Smooth muscle cell (in vitro differentiated cells): ENCODE measurements at regions not wholly inside any gene's neighbourhood (a gene's known extent, or its start where the extent isn't known, plus 50 kb on each side); places are given as distances from the start of the nearest gene placed in this dataset.

ENCODE experiments used
- DNase-seq: peaks from one replicate; lab custom pipeline; 2025; ENCODE audit not compliant: unreplicated experiment; lab: John Stamatoyannopoulos, UW
- H2AFZ ChIP-seq: fragments of 200-600 bp; sonication (generic); 2 replicates; pipeline ENCODE4 v1.6.0; 2016; ENCODE audit warnings: antibody characterized with exemption, low read depth, mild to moderate bottlenecking
- H3F3A ChIP-seq: fragments of 200-600 bp; sonication (generic); 2 replicates; pipeline ENCODE4 v1.6.0; 2017; ENCODE audit warnings: antibody characterized with exemption, low read depth
- H3K27ac ChIP-seq: fragments of 200-600 bp; sonication (generic); 2 replicates; pipeline ENCODE4 v1.5.1; 2016; ENCODE audit warnings: low read depth, mild to moderate bottlenecking
- H3K27me3 ChIP-seq: fragments of 200-600 bp; sonication (generic); 2 replicates; pipeline ENCODE4 v1.6.1; 2016; ENCODE audit warnings: low read depth, mild to moderate bottlenecking
- H3K36me3 ChIP-seq: fragments of 200-600 bp; sonication (generic); 2 replicates; pipeline ENCODE4 v1.5.1; 2016; ENCODE audit warnings: low read depth
- H3K4me1 ChIP-seq: fragments of 200-600 bp; sonication (generic); 2 replicates; pipeline ENCODE4 v1.5.1; 2016; ENCODE audit warnings: low read depth
- H3K4me2 ChIP-seq: fragments of 200-600 bp; sonication (generic); 2 replicates; pipeline ENCODE4 v1.6.0; 2016; ENCODE audit warnings: mild to moderate bottlenecking
- H3K4me3 ChIP-seq: fragments of 200-600 bp; sonication (generic); 2 replicates; pipeline ENCODE4 v1.5.1; 2016; ENCODE audit warnings: mild to moderate bottlenecking
- H3K79me2 ChIP-seq: fragments of 200-600 bp; sonication (generic); 2 replicates; pipeline ENCODE4 v1.6.0; 2016; ENCODE audit warnings: low read depth, mild to moderate bottlenecking
- H3K9ac ChIP-seq: fragments of 200-600 bp; sonication (generic); 2 replicates; pipeline ENCODE4 v1.6.0; 2016; ENCODE audit warnings: low read depth
- H3K9me3 ChIP-seq: fragments of 200-600 bp; sonication (generic); replicated peaks from 2 replicates; pipeline ENCODE4 v1.5.1; 2016; ENCODE audit warnings: low read depth
- H4K20me1 ChIP-seq: fragments of 200-600 bp; sonication (generic); 2 replicates; pipeline ENCODE4 v1.6.0; 2016; ENCODE audit warnings: low read depth
- WGBS: methylation state at CpG from one replicate; pipeline ENCODE4 v1.1.7; 2016; ENCODE audit warnings: low lambda C conversion rate; 5-methylcytosine and 5-hydroxymethylcytosine counted together
- TF ChIP-seq, protein P1 (sequence below): fragments of 200-600 bp; sonication (generic); IDR thresholded peaks from 2 replicates; pipeline ENCODE4 v1.5.1; 2017; ENCODE audit warnings: borderline replicate concordance, mild to moderate bottlenecking, antibody characterized with exemption; ENCODE audit not compliant: insufficient read depth, poor library complexity, severe bottlenecking

DNA sequence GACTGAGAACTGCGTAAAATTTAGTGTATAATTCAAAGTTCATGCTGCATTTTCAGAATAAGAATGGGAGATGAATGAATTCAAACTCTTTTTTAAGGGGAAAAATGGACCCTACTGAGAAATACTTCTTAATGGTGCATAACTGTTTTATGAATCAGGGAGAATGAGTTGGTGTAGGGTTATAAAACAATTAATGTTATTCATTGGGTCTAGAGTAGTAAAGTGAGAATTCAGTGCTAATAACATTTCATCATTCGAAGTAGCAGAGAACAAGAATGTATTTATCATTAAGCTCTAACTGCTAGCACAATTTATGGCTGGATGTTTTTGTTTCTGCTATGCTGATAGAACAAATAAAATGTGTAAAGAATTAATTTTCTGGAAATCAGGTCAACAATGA is 310.2 kb downstream of the SLITRK5 start:
- peaks cover 4% of the 10 kb centered on the region for H3K9me3 ChIP-seq
- H2AFZ ChIP-seq, result no peak overlapping the region
- no peaks in the 10 kb centered on the region for H3K36me3 ChIP-seq
- no peaks in the 10 kb centered on the region for H3F3A ChIP-seq
- no peak overlapping the region for H3K4me2 ChIP-seq
- 95% methylated on average over 2 of the region's 2 CpGs for WGBS
- H3K27me3 ChIP-seq, result no peaks in the 10 kb centered on the region
- no peak overlapping the region for H3K27ac ChIP-seq
- TF ChIP-seq, protein P1, sequence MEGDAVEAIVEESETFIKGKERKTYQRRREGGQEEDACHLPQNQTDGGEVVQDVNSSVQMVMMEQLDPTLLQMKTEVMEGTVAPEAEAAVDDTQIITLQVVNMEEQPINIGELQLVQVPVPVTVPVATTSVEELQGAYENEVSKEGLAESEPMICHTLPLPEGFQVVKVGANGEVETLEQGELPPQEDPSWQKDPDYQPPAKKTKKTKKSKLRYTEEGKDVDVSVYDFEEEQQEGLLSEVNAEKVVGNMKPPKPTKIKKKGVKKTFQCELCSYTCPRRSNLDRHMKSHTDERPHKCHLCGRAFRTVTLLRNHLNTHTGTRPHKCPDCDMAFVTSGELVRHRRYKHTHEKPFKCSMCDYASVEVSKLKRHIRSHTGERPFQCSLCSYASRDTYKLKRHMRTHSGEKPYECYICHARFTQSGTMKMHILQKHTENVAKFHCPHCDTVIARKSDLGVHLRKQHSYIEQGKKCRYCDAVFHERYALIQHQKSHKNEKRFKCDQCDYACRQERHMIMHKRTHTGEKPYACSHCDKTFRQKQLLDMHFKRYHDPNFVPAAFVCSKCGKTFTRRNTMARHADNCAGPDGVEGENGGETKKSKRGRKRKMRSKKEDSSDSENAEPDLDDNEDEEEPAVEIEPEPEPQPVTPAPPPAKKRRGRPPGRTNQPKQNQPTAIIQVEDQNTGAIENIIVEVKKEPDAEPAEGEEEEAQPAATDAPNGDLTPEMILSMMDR, result no peak
- no peaks in the 10 kb centered on the region for H4K20me1 ChIP-seq
- H3K4me1 ChIP-seq, result no peaks in the 10 kb centered on the region
- H3K79me2 ChIP-seq, result no peaks in the 10 kb centered on the region
- H3K4me3 ChIP-seq, result no peak overlapping the region
- DNase-seq, result no peak
- H3K9ac ChIP-seq, result no peak overlapping the region

DNA sequence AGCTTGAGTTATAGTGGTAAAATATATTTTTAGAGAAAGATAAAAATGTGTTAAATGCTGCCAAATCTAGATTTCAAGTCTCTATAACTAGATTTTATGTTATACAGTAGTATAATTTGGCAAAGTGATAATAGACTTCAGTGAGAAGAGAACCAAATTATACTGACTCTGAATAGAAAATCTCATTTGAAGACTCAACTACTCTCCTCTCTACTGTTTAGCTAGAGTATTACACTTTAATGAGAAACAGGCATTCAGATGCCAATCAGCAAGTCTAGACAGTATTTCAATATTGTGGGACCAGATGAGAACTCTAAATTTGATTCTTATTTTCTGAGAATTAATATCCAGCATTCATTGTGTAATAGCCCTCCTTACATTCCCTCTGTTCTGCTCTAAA is 311.2 kb downstream of the SLITRK5 start:
- Histone ChIP-seq H3K4me2 (no peak overlapping the region), H3K9me3 (peaks cover 13% of the 10 kb centered on the region), H3K27me3 (no peaks in the 10 kb centered on the region), H3K79me2 (no peaks in the 10 kb centered on the region), H4K20me1 (no peaks in the 10 kb centered on the region), H3K27ac (no peak overlapping the region), H3K36me3 (no peaks in the 10 kb centered on the region), H3F3A (no peaks in the 10 kb centered on the region), H3K9ac (no peak overlapping the region), H3K4me3 (no peak overlapping the region), H3K4me1 (no peaks in the 10 kb centered on the region), H2AFZ (no peak overlapping the region)
- no peak for DNase-seq
- TF ChIP-seq, protein P1, result no peak

DNA sequence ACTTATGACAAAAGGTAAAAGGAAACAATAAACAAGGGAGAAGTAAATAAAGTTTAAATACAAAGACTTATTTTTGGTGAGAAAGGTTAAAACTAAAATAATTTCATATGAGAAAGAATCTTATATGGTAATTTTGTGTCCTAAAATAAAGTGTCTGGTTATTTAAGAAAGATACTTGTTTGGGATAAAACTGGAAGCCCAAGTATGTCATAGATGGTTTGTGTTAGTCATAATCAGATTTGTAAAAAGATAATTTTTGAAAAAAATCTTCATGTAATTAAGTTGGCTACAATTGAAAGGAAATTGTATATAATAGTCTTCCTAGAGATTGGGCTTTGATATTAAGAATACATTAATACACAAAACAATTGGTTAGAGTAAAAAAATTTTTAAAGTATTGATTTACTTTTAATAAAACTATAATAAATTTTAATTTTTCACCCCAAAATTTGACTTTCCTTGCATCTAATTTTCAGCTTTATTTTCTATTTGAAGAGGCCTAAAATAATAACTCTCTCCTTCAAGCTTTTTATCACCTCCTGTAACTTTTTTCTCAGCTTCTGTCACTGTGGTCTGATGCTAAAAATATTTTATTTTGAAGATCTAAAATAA is 315.6 kb downstream of the SLITRK5 start:
- H3K4me3 ChIP-seq, result no peak overlapping the region
- H4K20me1 ChIP-seq, result no peaks in the 10 kb centered on the region
- no peak overlapping the region for H2AFZ ChIP-seq
- H3K9ac ChIP-seq, result no peak overlapping the region
- no peak overlapping the region for H3K4me2 ChIP-seq
- no peaks in the 10 kb centered on the region for H3K36me3 ChIP-seq
- no peaks in the 10 kb centered on the region for H3F3A ChIP-seq
- no peak for DNase-seq
- H3K79me2 ChIP-seq, result no peaks in the 10 kb centered on the region
- H3K9me3 ChIP-seq, result peaks cover 16% of the 10 kb centered on the region
- no peak overlapping the region for H3K27ac ChIP-seq
- TF ChIP-seq, protein P1, result no peak
- no peaks in the 10 kb centered on the region for H3K4me1 ChIP-seq
- H3K27me3 ChIP-seq, result no peaks in the 10 kb centered on the region

DNA sequence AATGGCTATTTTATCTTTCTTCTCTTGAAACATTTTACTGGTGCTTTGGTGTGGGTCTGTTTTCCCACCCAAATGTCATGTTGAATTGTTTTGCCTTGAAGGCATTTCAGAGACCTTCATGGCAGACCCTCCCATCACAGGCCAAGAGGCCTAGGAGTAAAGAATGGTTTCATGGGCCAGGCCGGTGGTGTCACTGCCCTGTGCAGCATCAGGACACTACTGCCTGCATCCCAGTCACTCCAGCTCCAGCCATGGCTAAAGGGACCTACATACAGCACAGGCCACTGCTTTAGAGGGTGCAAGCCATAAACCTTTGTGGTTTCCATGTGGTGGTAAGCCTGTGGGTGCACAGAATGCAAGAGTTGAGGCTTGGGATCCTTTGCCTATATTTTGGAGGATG is 326.9 kb downstream of the SLITRK5 start:
- Histone ChIP-seq H3K27me3 (no peaks in the 10 kb centered on the region), H3K36me3 (no peaks in the 10 kb centered on the region), H3K4me2 (no peak overlapping the region), H3K79me2 (no peaks in the 10 kb centered on the region), H3F3A (no peaks in the 10 kb centered on the region), H4K20me1 (no peaks in the 10 kb centered on the region), H3K9me3 (no peaks in the 10 kb centered on the region), H3K27ac (no peak overlapping the region), H3K4me3 (no peak overlapping the region), H2AFZ (no peak overlapping the region), H3K9ac (no peak overlapping the region), H3K4me1 (no peaks in the 10 kb centered on the region)
- TF ChIP-seq, protein P1, result no peak
- DNase-seq, result no peak
- WGBS, result 95% methylated on average over 1 of the region's 1 CpG
